Muscle layer of duodenum (tissue), 2 donors: ENCODE measurements at regions not wholly inside any gene's neighbourhood (a gene's known extent, or its start where the extent isn't known, plus 50 kb on each side); places are given as distances from the start of the nearest gene placed in this dataset.

Experiments
- H3K27ac ChIP-seq: one replicate; pipeline ENCODE4 v1.7.0; 2013; ENCODE audit warnings: mild to moderate bottlenecking, low read length
- H3K27me3 ChIP-seq: one replicate; pipeline ENCODE4 v1.7.0; 2013; ENCODE audit warnings: low read depth, mild to moderate bottlenecking, control low read depth, low read length
- H3K36me3 ChIP-seq, 2 donors: one replicate each; pipeline ENCODE4 v1.7.0; 2013; ENCODE audit warnings: low read length in 2 of 2, control low read depth in 1 of 2, mild to moderate bottlenecking in 1 of 2; ENCODE audit not compliant: insufficient read depth in 2 of 2, control insufficient read depth in 1 of 2
- H3K4me1 ChIP-seq, 2 donors: one replicate each; pipeline ENCODE4 v1.7.0; 2013; ENCODE audit warnings: low read length in 2 of 2, mild to moderate bottlenecking in 2 of 2, control low read depth in 1 of 2, moderate library complexity in 1 of 2; ENCODE audit not compliant: insufficient read depth in 2 of 2, control insufficient read depth in 1 of 2
- H3K4me3 ChIP-seq, 2 donors: one replicate each; pipeline ENCODE4 v1.7.0; 2013; ENCODE audit warnings: low read length in 2 of 2, low read depth in 1 of 2, mild to moderate bottlenecking in 1 of 2
- H3K9me3 ChIP-seq, 2 donors: one replicate each; pipeline ENCODE4 v1.7.0; 2013; ENCODE audit warnings: low read length in 2 of 2, control low read depth in 1 of 2, mild to moderate bottlenecking in 1 of 2; ENCODE audit not compliant: control insufficient read depth in 1 of 2
- donor health status: healthy.

DNA sequence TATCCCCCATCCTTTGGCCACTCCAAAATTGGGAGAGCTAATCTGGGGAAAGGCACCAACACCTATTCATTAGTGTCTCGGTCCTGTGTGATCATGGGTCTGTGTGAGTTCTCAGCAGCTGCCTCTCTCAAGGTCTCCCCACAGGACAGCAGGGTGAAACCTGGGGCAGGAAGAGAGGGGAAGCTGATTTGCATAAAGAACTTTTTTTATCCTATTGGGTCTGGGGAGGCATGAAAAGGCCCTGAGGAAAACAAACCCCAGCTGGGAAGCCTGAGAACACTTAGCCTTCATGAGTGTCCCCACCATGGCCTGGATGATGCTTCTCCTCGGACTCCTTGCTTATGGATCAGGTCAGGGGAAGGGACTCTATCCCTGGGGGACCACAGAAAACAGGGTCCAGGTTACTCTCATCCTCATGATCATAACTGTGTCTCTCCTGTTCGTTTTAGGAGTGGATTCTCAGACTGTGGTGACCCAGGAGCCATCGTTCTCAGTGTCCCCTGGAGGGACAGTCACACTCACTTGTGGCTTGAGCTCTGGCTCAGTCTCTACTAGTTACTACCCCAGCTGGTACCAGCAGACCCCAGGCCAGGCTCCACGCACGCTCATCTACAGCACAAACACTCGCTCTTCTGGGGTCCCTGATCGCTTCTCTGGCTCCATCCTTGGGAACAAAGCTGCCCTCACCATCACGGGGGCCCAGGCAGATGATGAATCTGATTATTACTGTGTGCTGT lies 116.0 kb upstream of the TOP3B start:
- Histone ChIP-seq H3K9me3 (no peaks in the 10 kb centered on the region), H3K27ac (no peak overlapping the region), H3K4me1 (no peaks in the 10 kb centered on the region), H3K36me3 (no peaks in the 10 kb centered on the region), H3K4me3 (no peak overlapping the region), H3K27me3 (no peaks in the 10 kb centered on the region)

DNA sequence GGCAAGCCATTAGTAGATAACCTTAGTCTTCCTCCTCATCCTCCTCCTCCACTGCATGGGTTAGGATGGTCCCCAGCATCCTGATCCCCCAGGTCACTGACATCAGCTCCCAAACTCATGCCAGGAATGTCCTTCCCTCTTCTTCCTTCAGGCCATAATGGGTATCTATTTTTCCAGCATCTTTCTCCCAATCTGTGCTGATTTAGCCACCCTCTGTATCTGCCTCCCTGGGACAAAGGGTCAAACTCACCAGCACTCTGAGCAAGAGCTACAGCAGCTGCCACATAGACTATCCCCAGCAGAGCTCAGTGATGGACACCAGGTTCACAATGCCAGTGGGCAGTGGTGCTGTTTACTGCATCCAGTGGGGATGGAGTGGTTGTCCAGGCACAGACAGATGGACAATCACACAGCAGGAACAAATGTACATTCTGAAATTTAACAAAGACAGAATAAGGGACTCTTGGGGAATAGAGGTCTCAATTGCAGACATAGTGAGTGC lies 115.2 kb upstream of the TOP3B start:
- Histone ChIP-seq H3K4me3 (no peak overlapping the region), H3K27ac (no peak overlapping the region), H3K9me3 (no peaks in the 10 kb centered on the region), H3K36me3 (no peaks in the 10 kb centered on the region), H3K4me1 (no peaks in the 10 kb centered on the region), H3K27me3 (no peaks in the 10 kb centered on the region)

DNA sequence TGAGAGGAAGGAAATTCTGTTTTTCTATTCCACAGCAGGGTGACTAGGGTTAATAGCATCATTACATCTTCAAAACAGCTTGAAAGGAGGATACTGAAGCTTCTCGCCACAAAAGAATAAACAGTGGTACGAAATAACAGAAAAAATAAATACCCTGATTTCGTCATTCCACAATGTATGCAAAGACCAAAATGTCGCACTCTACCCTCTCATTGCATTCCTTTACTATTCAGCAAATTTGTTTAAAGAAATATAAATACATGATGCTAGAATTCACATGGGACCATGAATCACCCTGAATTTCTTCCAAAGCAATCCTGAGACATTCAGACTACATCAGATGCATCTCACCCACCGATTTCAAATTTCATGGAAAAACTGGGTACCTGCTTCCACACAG lies 112.3 kb upstream of the TOP3B start:
- no peaks in the 10 kb centered on the region for H3K36me3 ChIP-seq
- H3K4me3 ChIP-seq, result no peak overlapping the region
- H3K4me1 ChIP-seq, result no peaks in the 10 kb centered on the region
- no peaks in the 10 kb centered on the region for H3K27me3 ChIP-seq
- no peaks in the 10 kb centered on the region for H3K9me3 ChIP-seq
- H3K27ac ChIP-seq, result no peak overlapping the region

DNA sequence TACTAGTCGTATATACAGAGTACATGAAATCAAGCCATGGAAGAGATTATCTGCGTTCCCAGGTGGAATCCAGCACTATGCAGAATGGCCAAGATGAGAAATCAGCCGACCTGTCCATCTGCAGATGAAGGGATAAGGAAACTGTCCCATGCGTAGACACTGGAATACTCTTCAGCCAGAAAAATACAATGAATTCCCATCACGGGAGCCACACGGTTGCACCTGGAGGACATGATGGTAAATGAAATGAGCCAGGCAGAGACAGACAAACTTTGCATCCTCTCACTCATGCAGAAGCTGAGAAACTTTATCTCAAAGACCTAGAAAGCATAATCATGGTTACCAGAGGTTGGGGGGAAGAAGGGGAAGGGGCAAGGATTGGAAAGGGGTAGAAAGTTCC lies 111.9 kb upstream of the TOP3B start:
- no peaks in the 10 kb centered on the region for H3K4me1 ChIP-seq
- no peak overlapping the region for H3K27ac ChIP-seq
- H3K27me3 ChIP-seq, result no peaks in the 10 kb centered on the region
- H3K9me3 ChIP-seq, result no peaks in the 10 kb centered on the region
- no peaks in the 10 kb centered on the region for H3K36me3 ChIP-seq
- no peak overlapping the region for H3K4me3 ChIP-seq

DNA sequence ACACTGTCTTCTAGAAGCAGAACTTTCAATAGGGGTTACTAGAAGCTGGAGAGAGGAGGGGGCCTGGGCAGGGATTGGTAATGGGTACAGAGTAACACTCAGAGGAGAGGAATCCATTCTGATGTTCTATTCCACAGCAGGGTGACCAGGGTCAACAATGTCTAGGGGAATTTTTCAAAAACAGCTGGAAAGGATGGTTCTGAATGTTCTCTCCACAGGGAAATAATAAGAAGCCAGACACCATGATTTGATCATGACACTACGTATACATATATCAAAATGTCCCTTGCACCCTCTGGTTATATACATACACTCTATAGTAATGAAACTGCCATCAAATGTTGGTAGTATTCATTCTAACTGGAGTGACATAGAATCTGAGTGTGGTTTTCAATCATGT lies 111.2 kb upstream of the TOP3B start:
- Histone ChIP-seq H3K27ac (no peak overlapping the region), H3K4me3 (no peak overlapping the region), H3K36me3 (no peaks in the 10 kb centered on the region), H3K9me3 (no peaks in the 10 kb centered on the region), H3K4me1 (no peaks in the 10 kb centered on the region), H3K27me3 (no peaks in the 10 kb centered on the region)

DNA sequence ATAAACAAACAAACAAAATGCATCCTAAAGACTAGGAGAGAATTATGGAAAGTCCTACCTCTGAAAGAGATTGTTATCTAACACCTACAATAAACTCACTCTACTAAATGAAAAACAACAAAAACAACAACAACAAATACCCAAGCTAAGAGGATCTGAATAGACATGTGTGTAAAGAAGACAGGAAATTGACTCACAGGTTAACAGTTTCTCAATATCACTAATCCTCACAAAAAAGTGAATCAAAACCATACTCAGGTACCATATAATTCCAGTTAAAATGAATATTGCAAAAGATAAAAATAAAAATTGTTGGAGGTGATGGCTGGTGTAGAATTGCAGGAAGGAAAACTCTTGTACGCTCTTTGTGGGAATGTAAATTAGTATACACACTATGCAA lies 110.4 kb upstream of the TOP3B start:
- H3K9me3 ChIP-seq, result no peaks in the 10 kb centered on the region
- H3K4me3 ChIP-seq, result no peak overlapping the region
- no peaks in the 10 kb centered on the region for H3K27me3 ChIP-seq
- no peaks in the 10 kb centered on the region for H3K4me1 ChIP-seq
- H3K27ac ChIP-seq, result no peak overlapping the region
- H3K36me3 ChIP-seq, result no peaks in the 10 kb centered on the region

DNA sequence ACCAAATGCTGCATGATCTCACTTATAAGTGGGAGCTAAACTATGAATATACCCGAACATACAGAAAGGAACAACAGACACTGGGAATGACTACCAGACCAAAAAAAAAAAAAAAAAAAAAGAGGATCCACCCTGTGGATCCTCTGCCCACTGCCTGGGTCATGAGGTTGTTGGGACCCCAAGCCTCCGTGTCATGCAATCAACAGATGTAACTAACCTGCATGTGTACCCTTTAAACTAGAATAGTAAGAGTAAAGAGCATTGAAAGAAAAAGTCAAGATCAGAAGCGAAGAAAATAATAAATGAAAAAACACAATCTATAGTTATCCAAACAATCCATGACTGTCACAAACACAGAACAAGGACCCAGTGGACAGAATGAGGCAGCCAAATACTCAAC lies 109.5 kb upstream of the TOP3B start:
- Histone ChIP-seq H3K4me1 (no peaks in the 10 kb centered on the region), H3K27ac (no peak overlapping the region), H3K36me3 (no peaks in the 10 kb centered on the region), H3K4me3 (no peak overlapping the region), H3K9me3 (no peaks in the 10 kb centered on the region), H3K27me3 (no peaks in the 10 kb centered on the region)

DNA sequence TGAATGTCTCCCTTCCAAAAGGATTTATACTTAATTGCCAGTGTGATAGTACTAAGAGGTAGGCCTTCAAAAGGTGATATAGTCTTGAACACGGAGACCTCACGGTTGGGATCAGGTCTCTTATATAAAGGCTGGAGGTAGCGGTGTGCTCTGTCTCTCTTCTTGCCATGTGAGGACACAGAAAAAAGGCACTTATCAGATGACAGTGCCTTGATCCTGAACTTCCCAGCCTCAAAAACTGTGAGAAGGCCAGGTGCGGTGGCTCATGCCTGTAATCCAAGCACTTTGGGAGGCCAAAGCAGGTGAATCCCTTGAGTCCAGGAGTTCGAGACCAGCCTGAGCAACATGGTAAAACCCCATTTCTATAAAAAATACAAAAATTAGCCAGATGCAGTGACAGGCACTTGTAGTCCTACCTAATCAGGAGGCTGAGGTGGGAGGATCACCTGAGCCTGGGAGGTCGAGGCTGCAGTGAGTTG lies 108.9 kb upstream of the TOP3B start:
- no peaks in the 10 kb centered on the region for H3K4me1 ChIP-seq
- no peaks in the 10 kb centered on the region for H3K36me3 ChIP-seq
- H3K27me3 ChIP-seq, result no peaks in the 10 kb centered on the region
- H3K27ac ChIP-seq, result no peak overlapping the region
- no peak overlapping the region for H3K4me3 ChIP-seq
- H3K9me3 ChIP-seq, result no peaks in the 10 kb centered on the region

DNA sequence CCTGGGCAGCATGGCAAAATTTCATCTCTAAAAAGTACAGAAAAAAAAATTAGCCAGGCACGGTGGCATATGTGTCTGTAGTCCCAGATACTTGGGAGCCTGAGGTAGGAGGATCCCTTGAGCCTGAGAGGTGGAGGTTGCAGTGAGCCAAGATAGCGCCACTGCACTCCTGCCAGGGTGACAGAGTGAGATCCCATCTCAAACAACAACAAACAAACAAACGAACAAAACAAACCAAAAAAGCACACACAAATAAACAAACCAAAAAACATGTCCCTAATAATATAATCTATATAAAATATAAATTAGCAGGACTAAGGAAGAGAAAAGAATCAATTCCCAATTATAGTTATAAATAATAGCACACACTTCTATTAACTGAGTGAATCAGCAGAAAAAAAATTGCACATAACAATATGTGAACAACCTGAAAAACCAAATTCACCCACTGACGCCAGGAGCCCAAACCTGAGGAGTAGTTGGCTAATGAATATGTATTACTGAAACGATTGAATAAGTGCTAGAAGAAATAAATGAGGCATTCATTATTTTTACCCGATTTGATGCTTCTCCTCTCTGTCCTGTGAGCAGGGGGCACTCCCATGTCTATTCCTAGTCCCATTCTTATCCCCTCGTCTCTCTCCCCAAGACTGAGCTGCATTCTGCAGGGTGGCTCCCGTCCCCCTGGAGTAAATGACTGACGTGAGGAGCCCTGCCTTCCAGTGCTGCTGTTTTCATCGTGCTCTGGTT lies 108.2 kb upstream of the TOP3B start:
- H3K9me3 ChIP-seq, result no peaks in the 10 kb centered on the region

DNA sequence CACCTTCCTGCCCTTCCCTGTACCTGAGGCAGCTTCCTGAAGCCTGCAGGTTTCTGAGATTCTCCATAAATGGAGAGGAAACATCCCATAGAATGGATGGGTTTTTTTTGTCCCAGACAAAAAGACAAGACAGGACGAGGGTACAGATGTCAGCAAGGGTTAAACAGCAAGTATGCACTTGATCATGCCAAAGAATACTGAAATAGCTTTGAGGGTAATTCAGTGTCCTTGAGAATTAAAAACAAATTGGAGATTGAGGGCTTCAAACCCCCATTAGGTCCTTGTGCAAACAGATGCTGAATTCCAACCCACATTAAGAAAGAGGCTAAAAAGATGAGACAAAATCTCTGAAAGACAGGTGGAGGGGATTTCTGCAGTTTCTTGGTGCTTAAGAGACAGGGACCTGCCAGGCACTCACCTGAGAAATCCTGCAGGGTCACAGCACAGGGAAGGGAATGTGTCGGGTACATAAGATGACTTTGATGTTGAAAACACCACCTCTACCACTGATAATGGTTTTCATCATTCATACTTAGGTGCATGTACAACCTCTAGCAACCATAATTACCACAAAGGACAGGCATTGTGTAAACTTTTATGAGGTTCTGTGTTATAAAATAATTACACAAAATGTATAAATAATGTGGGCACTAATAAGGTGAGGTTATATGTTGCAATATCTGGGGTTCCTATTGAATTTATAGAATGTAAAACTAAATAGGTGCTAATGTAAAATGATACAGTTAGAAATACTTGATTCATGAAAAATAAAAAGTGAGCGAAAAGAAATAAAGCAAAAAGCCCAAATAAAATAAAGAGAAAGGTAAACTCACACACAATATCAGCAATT lies 107.1 kb upstream of the TOP3B start:
- H3K36me3 ChIP-seq, result no peaks in the 10 kb centered on the region
- no peaks in the 10 kb centered on the region for H3K9me3 ChIP-seq
- no peak overlapping the region for H3K4me3 ChIP-seq
- H3K4me1 ChIP-seq, result no peaks in the 10 kb centered on the region
- H3K27ac ChIP-seq, result no peak overlapping the region
- H3K27me3 ChIP-seq, result no peaks in the 10 kb centered on the region

More for the DNA sequence above, 108.2 kb upstream of the TOP3B start:
- no peaks in the 10 kb centered on the region for H3K36me3 ChIP-seq
- no peak overlapping the region for H3K4me3 ChIP-seq
- no peak overlapping the region for H3K27ac ChIP-seq
- H3K27me3 ChIP-seq, result no peaks in the 10 kb centered on the region
- no peaks in the 10 kb centered on the region for H3K4me1 ChIP-seq
